HL-60 (cell line): ENCODE measurements at regions not wholly inside any gene's neighbourhood (a gene's known extent, or its start where the extent isn't known, plus 50 kb on each side); places are given as distances from the start of the nearest gene placed in this dataset.

Source experiments
- CTCF ChIP-seq: IDR thresholded peaks from one replicate; pipeline ENCODE4 v1.5.1; 2011; ENCODE audit warnings: low read length, control low read depth, inconsistent platforms; ENCODE audit not compliant: insufficient read depth
- POLR2AphosphoS5 ChIP-seq: IDR thresholded peaks from 2 replicates; pipeline ENCODE4 v1.6.1; 2012; ENCODE audit warnings: low read depth
- REST ChIP-seq: IDR thresholded peaks from 2 replicates; pipeline ENCODE4 v1.6.1; 2012; ENCODE audit warnings: low read depth; ENCODE audit not compliant: insufficient replicate concordance
- SPI1 ChIP-seq: IDR thresholded peaks from 2 replicates; pipeline ENCODE4 v1.6.1; 2012; ENCODE audit warnings: low read depth, mild to moderate bottlenecking, borderline replicate concordance

GRCh38 chr13:107733276-107733675 lies 482.1 kb downstream of the LIG4 start:
- TF ChIP-seq REST (no peak), CTCF (no peak), SPI1 (no peak), POLR2AphosphoS5 (no peak)
